Retinal pigment epithelial cell (primary cell): ENCODE measurements at regions not wholly inside any gene's neighbourhood (a gene's known extent, or its start where the extent isn't known, plus 50 kb on each side); places are given as distances from the start of the nearest gene placed in this dataset.

Experiments used
- DNase-seq: peaks from one replicate; pipeline ENCODE4 v3.0.0-alpha.2; 2010; ENCODE audit warnings: low read depth
- H3K4me3 ChIP-seq: 2 replicates; pipeline ENCODE4 v1.5.1; 2011; ENCODE audit warnings: mild to moderate bottlenecking, low read length, control low read depth, moderate library complexity
- CTCF ChIP-seq: conservative IDR thresholded peaks from 2 replicates; pipeline ENCODE4 v1.5.1; 2011; ENCODE audit warnings: low read depth, low read length, control low read depth, inconsistent platforms

GRCh38 chr2:47226923-47227220 is 50.6 kb upstream of the CALM2 start:
- no peak for DNase-seq
- TF ChIP-seq CTCF: no peak
- H3K4me3 ChIP-seq: no peak overlapping the region

GRCh38 chr2:47226132-47226922 is 50.0 kb upstream of the CALM2 start:
- no peak for DNase-seq
- no peak overlapping the region for H3K4me3 ChIP-seq

More at GRCh38 chr2:47226132-47226922, 50.0 kb upstream of the CALM2 start:
- no peak for TF ChIP-seq CTCF
